Stimulated activated CD4-positive, alpha-beta T cell treated with anti-CD3 and anti-CD28 coated beads, TNF-alpha, amount 100 ng/mL, for 1 hour (primary cell): ENCODE measurements at regions not wholly inside any gene's neighbourhood (a gene's known extent, or its start where the extent isn't known, plus 50 kb on each side); places are given as distances from the start of the nearest gene placed in this dataset.
"Not testable (repeated sequence)": the region's sequence is repeated elsewhere in the genome, so short reads cannot be mapped to it uniquely, and the experiment has no call there.

ENCODE experiments used
- DNase-seq, 3 donors: peaks; one replicate each; pipeline ENCODE4 v3.0.0-alpha.2; 2020; ENCODE audit warnings: low read depth in 3 of 3, low spot score in 1 of 3

DNA sequence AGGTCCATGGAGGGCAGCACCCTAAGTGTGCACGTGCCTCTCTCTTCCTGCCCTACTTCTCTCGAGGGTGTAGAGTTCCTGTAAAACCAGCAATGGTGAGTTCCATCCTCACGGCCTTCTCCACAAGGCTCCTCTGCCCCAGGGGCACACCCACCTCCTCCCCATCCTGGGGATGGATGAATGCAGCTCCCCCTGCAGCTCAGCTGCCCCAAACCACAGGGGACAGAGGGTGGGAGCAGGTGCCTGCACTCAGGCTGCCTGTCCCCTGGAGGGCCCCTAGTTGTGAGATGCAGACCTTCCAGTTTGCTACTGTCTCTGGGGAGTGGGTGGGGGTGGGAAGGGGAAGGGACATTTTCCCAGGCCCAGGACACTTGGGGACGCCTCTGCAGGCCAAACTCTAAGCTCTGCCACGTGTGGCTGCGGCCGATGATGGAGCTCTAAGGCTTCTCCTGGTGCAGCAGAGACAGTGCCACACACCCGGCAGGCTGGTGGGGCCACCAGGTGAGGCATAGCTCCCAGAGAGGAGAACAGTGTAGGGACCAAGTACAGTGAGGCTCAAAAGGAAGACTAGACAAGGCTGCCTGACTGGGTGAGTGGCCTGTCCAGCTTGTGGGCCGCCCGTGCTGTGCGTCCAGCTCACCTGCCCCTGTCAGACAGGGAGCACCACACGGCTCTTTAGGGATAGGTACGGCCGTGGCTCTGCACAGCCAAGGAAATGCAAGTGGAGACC lies 540.9 kb downstream of the TBC1D22A start:
- no peak for DNase-seq

GRCh38 chr22:47302587-47302986 lies 540.1 kb downstream of the TBC1D22A start:
- not testable (repeated sequence) for DNase-seq

- DNase-seq: no peak
Observed at GRCh38 chr22:47301820-47302475, 539.5 kb downstream of the TBC1D22A start.

- no peak for DNase-seq
Observed at GRCh38 chr22:47300698-47301405, 538.4 kb downstream of the TBC1D22A start.

DNA sequence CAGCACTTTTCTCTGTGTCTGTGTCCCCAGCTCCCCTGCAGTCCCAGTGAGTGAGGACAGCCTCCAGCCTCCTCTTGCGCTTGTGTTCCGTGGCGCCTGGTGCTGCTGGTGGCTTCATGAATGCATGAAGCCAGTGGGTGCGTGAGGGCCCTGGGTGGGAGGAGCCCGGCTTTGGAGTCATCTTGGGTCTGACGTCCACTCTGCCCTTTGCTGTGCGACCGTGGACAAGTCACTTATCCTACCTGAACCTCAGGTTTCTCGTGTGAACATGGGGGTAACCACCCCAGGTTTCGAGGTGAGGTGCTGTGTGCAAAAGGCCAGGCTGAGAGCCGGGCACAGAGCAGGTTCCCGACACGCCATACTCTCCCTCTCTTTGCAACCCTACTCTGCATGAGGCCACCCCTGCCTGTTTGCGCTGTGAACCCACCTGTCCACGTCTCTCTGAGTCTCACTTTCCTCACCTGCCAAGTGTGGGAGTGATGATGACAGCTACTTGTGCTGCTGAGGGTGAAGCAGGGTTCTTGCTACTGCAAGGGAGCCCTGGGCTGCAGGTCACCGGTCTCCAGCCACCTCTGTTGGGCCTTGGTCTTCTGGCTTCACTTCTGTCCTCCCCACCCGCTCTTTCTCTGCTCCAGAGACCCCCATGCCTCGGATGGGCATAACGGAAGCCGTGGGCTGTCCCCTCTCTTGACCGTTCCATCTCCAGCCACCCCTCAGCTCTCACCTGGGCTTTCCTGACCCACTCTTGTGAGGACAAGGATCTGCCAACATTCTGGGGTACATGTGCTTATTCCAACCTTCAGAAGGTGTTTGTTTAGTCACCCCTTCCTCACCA lies 537.6 kb downstream of the TBC1D22A start:
- DNase-seq: no peak

DNA sequence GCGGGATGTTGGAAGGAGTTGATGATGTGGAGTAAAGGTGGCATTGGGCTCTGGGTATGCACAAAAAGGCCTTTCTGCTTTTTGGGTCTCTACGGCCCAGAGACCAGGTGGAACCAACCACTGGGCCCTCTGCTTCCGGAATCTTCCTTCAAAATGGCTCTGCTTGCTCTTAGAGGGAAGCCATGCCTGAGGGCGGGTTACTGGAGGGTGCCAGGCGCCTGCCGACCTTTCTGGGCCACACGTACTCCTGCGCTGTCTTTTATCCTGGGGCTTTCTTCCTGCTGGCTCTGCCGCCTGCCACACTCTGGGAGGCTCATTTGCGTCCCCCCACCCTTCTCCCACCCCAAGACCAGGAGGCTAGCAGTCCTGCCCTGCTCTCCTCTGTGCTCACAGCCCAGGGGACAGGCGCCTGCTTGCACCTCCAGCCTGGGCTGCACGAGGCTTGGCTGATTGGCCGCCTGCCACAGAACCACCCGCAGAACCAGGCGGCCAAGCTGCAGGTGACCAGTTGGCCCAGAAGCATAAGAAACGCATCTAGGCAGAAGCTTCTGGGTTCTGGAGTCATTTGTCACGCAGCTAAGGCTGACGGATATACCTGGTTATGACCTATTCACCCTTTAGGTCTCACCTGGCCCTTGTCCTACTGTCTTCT lies 536.9 kb downstream of the TBC1D22A start:
- no peak for DNase-seq

DNA sequence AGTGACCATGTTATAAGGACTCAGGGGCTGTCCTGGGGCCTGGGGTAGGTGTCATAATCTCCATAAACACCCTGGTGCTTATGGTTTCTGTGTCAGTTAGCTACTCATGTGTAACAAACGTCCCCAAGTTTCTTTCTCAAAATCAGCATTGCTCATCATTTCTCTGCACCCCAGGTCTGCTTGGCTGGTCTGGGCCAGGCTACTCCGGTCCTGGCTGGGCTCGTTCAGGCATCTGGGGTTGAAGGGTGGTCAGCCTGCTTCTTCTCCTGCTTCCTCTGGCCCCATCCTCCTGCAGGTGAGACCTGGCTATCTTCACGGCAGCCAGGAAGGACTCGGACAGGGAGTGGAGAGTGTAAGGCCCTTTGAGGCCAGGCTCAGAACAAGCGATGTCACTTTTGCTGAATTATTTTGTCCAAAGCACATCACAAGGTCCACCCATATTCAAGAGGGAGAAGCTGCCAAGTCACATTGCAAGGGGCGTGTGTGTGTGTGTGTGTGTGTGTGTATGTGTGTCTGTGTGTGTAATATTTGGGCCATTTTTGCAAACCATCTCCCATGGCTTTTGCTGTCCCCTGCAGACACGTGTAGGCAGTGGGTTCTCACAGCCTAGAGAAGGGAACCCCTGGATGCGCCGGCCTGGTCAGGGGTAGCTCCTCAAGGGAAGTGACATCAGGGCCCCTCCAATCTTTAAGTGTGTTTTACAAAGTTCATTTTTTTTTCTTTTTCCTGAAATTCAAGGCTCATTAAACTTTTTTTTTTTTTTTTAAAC lies 535.8 kb downstream of the TBC1D22A start:
- DNase-seq: no peak

DNA sequence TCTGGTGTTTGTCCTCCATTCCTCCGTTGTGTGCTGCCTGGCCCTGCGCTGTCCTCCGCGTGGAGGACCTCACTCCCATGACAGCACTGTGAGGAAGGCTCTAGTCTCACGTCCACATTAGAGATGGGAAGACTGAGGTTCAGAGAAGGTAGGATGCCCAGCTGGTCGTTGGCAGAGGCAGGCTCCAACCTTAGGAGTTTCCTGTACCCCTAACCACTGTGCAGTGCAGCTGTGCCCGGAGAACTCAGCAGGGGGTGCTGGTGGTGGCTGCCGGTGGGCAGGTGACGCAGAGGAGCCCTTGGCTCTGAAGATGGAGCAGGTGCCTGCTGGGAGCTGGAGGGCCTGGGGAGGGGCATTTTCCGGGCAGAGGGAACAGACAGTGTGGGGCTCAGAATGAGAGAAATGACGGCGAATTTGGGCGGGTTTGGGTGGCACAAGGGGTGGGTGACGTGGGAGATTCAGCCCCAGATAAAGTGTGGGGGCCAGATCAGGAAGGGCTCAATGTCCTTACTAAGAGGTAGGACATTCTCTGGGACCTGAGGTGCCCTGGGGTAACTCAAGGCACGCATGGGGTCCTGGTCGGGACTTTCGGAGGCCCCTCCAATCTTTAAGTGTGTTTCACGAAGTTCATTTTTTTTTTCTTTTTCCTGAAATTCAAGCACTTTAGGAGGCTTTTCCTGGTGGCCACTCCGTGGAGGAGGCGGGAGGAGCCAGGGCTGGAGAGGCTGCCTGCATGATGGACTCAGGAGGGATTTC lies 535.0 kb downstream of the TBC1D22A start:
- DNase-seq: no peak

- DNase-seq: no peak
Observed at GRCh38 chr22:47296405-47297260, 534.2 kb downstream of the TBC1D22A start.

- no peak for DNase-seq
Observed at GRCh38 chr22:47295982-47296381, 533.5 kb downstream of the TBC1D22A start.

- no peak for DNase-seq
Observed at GRCh38 chr22:47295226-47295901, 532.9 kb downstream of the TBC1D22A start.

DNA sequence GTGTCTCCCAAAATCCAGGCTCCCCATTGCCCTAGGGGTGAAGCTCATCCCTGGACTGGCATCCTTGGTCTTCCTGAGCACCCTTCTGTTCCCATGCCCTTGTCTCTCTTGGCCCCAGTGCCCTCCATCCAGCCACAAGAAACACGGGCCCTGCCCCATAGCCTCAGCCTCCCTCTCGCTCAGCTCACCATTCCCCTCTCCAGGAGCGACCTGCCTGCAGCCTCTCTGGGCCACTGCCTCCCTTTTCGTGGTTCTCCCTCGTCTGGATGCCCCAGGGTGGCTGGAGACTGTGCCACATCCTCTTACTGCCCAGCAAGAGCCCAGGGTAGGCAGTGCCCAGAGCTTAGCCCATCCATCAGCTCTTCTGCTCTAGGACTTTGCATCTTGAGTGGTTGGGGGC lies 532.1 kb downstream of the TBC1D22A start:
- no peak for DNase-seq

GRCh38 chr22:47294222-47294532 lies 531.7 kb downstream of the TBC1D22A start:
- DNase-seq: no peak

GRCh38 chr22:47293368-47294221 lies 531.1 kb downstream of the TBC1D22A start:
- DNase-seq: no peak

DNA sequence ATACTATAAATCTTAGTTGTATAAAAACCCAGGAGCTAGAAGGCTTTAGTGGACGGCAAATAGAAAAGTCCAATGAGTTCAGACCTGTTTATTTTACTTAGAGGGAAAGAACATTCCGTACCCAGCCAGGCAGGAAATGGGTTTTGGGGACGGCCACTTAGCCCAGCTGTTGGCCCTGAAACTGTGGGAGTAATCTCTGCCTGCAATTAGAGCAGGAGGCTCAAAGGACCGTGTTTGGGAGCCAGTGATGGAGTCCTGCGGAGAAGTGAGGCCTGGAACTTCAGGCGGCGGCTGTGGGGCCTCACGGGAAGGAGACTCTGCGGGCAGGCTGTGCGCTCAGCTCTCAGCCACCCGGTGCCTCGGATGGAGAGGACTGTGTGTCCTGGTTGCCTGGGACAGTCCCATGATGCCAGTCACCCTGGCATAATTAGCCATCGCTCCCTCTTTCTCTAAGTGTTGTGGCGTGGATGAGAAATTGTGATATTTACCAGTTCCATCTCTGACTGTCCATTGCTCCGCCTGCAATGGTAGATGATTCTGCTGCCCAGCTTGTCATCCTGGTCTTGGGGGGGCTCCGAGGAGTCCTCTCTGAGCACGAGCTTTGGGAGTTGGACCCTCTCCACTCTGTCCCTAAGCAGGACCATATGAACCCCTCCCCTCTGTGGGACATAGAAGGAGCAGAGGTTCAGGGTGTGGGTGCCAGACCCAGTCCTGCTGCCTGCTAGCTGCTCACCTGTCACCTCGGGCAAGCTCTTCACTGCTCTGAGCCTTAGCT lies 530.3 kb downstream of the TBC1D22A start:
- DNase-seq: no peak
